Inferior parietal cortex (tissue), 1 donor: ENCODE measurements at regions not wholly inside any gene's neighbourhood (a gene's known extent, or its start where the extent isn't known, plus 50 kb on each side); places are given as distances from the start of the nearest gene placed in this dataset.
A peak's percentile ranks its signal among the peaks of the same experiment; 100 is the strongest.
"Not testable (repeated sequence)": the region's sequence is repeated elsewhere in the genome, so short reads cannot be mapped to it uniquely, and the experiment has no call there.

Experiments used
- DNase-seq: peaks from one replicate; pipeline ENCODE4 v3.0.0-alpha.2; 2016; ENCODE audit errors: extremely low spot score

- no peak for DNase-seq
Observed at GRCh38 chr2:182477774-182478173, 50.9 kb upstream of the PDE1A start.

GRCh38 chr2:182481676-182482075, 54.8 kb upstream of the PDE1A start:
- DNase-seq = no peak

GRCh38 chr2:182482511-182482910, 55.7 kb upstream of the PDE1A start:
- DNase-seq = no peak

GRCh38 chr2:182496596-182496995, 69.8 kb upstream of the PDE1A start:
- DNase-seq = no peak

DNA sequence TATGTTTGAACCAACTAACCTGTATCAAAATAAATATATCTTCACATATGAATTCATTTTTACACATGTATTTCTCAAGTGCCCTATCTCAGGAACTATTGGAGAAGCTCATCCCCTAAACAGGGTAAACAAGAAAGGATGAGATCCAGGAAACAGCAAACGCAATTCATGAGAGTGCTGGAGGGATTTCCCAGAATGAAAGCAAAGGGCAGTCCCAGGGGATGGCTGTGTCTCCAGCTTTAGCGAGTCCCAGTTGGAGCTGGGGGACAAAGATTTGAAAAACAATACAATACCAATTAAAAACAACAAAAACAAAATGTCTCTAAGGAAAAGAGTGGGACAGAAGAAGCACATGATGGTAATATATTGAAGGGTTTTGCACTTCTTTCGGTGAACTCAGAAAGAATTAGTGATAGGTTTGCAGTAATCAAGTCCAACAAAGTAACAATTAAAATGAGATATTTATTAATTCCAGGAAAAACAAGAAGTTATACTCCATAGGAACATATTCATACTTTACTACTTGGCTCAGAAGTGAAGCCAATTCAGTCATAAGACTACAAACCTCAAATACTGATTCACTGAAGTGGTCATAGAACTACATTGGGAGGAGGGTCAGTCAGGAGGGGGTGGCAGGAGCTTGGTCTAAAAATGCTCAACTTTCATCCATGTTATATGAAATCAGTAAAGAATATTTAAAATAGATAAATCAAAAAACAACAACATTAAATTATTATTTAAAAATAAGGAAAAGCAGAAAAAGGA, 73.1 kb upstream of the PDE1A start:
- no peak for DNase-seq

- no peak for DNase-seq
Observed at GRCh38 chr2:182503886-182504285, 77.0 kb upstream of the PDE1A start.

- DNase-seq = no peak
Observed at GRCh38 chr2:182504903-182505302, 78.1 kb upstream of the PDE1A start.

- DNase-seq = no peak
Observed at GRCh38 chr2:182506606-182507005, 79.8 kb upstream of the PDE1A start.

- DNase-seq = not testable (repeated sequence)
Observed at GRCh38 chr2:182508583-182508982, 81.7 kb upstream of the PDE1A start.

DNA sequence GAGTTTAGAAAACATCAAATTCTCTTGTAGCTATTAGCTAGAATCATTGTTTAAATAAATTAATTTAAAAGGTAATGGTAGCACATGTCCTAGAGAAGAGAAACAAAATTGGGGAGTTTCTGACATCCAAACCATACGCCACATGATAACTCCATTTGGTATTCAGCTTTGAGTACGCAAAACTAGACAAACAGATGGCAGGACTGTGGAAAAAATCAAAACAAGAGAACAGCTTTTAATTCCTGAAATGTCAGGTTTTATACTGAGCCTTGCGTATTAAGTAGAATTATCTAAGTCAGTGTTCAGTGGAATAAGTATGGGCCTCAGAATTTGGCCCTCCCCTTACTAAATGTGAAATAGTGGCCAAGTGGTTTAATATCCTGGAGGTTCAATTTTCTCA, 82.4 kb upstream of the PDE1A start:
- DNase-seq = no peak

GRCh38 chr2:182521453-182522404, 94.9 kb upstream of the PDE1A start:
- DNase-seq = peak; percentile 59

DNA sequence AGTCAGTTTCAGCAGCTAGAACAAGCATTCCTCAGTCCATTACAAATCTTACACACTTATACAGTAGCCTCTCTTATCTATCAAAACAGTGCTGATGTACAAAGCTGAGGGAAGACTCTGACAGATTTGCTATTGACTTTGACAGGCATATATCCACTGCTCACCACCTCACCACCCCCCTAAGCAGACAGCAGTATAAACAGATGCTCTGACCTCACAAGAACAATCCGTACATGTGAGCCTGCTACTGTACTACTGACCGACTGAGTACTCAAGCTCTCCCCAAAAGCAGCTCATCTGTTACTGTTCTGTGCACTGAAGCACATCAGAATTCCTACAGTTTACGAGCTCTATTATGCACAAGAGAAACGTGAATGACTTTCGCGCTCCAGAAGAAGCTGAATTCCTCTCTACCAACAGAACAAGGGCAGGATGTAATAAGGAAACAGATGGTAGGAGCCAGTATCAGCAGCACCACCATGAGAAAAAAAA, 95.6 kb upstream of the PDE1A start:
- peak; percentile 68 for DNase-seq

DNA sequence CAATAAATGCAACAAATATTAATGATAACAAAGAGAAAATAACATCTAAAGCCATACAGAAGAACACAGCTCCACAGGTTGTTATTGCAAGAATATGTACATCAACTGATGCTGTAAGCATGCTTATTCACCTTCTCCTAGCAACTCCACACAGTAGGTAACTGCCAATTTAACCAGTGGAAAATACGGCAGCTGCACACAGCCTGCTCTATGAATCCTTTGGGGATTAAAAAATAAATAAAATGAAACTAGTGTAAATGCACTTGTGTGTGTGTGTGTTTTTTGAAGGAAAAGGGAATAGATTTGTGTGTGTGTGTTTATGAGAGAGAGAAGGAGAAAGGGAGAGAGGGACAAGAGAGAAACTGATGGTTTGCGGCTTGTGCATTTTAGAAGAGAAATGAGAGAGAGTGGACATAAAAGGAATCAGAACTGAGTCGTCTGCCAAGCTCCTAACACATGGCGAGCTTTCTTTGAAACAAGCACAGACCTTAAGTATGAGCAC, 96.2 kb upstream of the PDE1A start:
- peak; percentile 66 for DNase-seq

DNA sequence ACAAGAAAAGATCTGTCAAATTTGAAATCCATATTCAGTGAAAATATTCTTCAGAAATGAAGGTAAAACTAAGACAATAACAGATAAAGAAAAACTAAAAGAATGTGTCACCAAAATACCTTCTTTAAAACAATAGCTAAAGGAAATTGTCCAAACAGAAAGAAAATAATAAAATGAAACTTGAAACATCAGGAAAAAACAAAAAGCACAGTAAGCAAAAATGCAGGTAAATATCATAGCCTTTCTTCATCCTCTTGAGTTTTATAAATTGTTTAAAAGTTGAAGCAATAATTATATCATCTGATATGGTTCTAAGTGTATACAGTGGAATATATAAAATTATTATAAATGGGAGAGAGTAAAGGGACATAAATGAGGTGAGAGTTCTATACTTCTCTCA, 103.8 kb upstream of the PDE1A start:
- no peak for DNase-seq

DNA sequence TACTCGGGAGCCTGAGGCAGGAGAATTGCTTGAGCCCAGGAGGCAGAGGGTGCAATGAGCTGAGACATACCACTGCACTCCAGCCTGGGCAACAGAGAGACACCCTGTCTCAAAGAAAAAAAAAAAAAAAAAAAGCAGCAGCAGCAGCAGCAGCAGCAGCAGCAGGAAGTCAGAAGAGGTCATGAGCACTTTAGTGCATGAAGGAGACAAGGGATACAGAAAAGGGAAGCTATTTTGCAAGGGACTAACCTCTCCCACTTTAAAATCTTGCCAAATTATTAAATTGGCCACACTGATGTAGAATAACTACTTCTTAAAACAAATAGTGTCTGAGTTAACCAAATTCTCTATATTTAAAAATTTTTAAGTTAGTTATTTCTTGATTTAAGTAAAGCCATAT, 113.4 kb upstream of the PDE1A start:
- DNase-seq = no peak

DNA sequence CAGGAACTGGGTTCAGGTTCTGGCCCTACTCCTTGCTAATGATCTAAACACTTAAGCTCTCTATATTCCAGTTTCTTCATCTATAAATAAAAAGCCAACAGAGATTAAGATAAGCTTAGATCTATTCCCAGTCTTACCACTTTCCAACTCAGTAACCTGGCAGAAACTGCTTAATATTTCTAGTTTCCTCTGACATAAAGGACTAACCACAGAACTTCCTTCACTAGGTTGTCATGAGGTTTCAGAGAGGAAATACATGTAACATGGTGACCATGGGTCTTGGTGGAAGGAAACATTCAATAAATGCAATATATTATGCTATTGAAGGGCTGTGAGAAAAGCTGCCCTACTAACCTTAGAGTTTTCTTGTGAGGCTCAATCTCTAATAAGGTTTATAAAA, 114.4 kb upstream of the PDE1A start:
- no peak for DNase-seq

GRCh38 chr2:182542501-182543258, 115.8 kb upstream of the PDE1A start:
- DNase-seq = no peak

DNA sequence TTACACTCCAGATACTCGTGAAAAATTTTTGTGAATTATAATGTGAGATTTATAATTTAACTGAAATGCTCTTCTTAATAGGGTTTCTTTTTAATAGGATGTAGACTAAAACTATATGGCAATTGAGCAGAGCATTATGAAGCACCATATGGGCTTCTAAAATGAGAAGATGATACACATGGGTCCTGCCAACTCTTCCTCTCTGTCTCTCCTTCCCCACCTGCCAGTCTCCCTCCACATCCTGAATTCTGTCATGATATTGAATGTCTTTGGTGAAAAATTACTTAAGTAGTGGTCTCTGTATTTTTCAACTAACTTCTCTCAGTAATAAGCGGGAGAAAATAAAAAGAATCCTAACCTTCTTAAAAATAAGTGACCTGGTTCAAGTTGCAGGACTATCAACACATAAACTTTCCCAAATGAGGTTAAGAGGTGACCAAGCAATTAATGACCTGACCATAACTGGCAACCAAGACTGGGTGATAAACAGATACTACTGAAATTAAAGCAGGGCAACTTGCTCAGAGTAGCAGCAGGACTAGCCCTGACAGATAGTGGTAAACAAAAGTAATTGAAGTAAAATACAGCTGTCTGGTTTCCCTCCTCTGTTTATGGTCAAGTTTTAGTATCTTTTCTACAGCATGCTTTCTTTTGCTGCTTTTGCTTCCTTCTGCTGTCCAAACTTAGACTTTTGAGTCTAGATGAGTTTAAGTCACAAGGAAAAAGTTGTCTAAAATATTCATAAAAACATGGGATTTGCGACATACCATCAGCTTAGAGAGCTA, 117.1 kb upstream of the PDE1A start:
- no peak for DNase-seq

- DNase-seq = no peak
Observed at GRCh38 chr2:182545420-182546167, 118.8 kb upstream of the PDE1A start.
